IMR-90 (cell line): ENCODE measurements at regions not wholly inside any gene's neighbourhood (a gene's known extent, or its start where the extent isn't known, plus 50 kb on each side); places are given as distances from the start of the nearest gene placed in this dataset.

ENCODE experiments used
- ATAC-seq: fragments of 200-7000 bp; cut with Tn5 transposase; 2 replicates; pipeline ENCODE4 v1.9.1; 2020; ENCODE audit warnings: low read depth, mild to moderate bottlenecking, moderate library complexity
- BruUV-seq: library from RNA; stranded (reverse); fragments of 400-500 nt; replicated peaks from 2 replicates; lab custom pipeline; 2021; lab: Mats Ljungman, UMichigan
- CTCF ChIA-PET: fragments of 300-600 bp; formaldehyde crosslinking; extraction: SDS; loops from one replicate; lab custom pipeline; 2021; ENCODE audit warnings: antibody characterized with exemption; lab: Yijun Ruan, JAX
- POLR2A ChIA-PET: fragments of 300-600 bp; sonication (Branson Sonifier 250); formaldehyde crosslinking; loops from one replicate; lab custom pipeline; 2022; ENCODE audit warnings: antibody characterized with exemption; ENCODE audit not compliant: unreplicated experiment; lab: Charles Lee
- DNase-seq: peaks from one replicate; pipeline ENCODE4 v3.0.0; 2013
- H2AFZ ChIP-seq: replicated peaks from 2 replicates; pipeline ENCODE3; 2013; ENCODE audit warnings: low read length, mild to moderate bottlenecking; ENCODE audit not compliant: poor library complexity
- H2AK5ac ChIP-seq: 2 replicates; pipeline ENCODE4 v1.6.1; 2013; ENCODE audit warnings: low read depth, low read length, inconsistent platforms
- H2AK9ac ChIP-seq: replicated peaks from 2 replicates; pipeline ENCODE3; 2013; ENCODE audit warnings: mild to moderate bottlenecking, low read depth, low read length, moderate library complexity; ENCODE audit not compliant: poor library complexity
- H2BK120ac ChIP-seq: 2 replicates; pipeline ENCODE4 v1.6.1; 2013; ENCODE audit warnings: low read depth, low read length, inconsistent platforms
- H2BK15ac ChIP-seq: 3 replicates; pipeline ENCODE4 v1.6.1; 2013; ENCODE audit warnings: low read depth, low read length, inconsistent platforms
- H2BK20ac ChIP-seq: 2 replicates; pipeline ENCODE4 v1.6.1; 2013; ENCODE audit warnings: low read depth, mild to moderate bottlenecking, inconsistent platforms, low read length, moderate library complexity
- H2BK5ac ChIP-seq: 2 replicates; pipeline ENCODE4 v1.6.1; 2013; ENCODE audit warnings: mild to moderate bottlenecking, low read depth, low read length, inconsistent platforms; ENCODE audit not compliant: poor library complexity, severe bottlenecking
- H3K14ac ChIP-seq: replicated peaks from 2 replicates; pipeline ENCODE4 v1.6.1; 2013; ENCODE audit warnings: low read depth, low read length, inconsistent platforms
- H3K18ac ChIP-seq: 2 replicates; pipeline ENCODE4 v1.6.1; 2013; ENCODE audit warnings: low read depth, low read length, control low read depth
- H3K23ac ChIP-seq: 2 replicates; pipeline ENCODE4 v1.6.1; 2013; ENCODE audit warnings: low read depth, low read length, inconsistent platforms
- H3K27ac ChIP-seq: 2 replicates; pipeline ENCODE4 v1.5.1; 2013; ENCODE audit warnings: mild to moderate bottlenecking, control low read depth, low read length; ENCODE audit not compliant: insufficient read depth
- H3K27me3 ChIP-seq: 2 replicates; pipeline ENCODE4 v1.6.1; 2013; ENCODE audit warnings: low read length; ENCODE audit not compliant: control insufficient read depth, insufficient read depth
- H3K36me3 ChIP-seq: 2 replicates; pipeline ENCODE4 v1.6.1; 2013; ENCODE audit warnings: low read length, mixed read lengths; ENCODE audit not compliant: control insufficient read depth, insufficient read depth
- H3K4ac ChIP-seq: 2 replicates; pipeline ENCODE4 v1.6.1; 2013; ENCODE audit warnings: low read depth, low read length, inconsistent platforms
- H3K4me1 ChIP-seq: 2 replicates; pipeline ENCODE4 v1.6.1; 2013; ENCODE audit warnings: low read length, mixed read lengths; ENCODE audit not compliant: control insufficient read depth, insufficient read depth
- H3K4me2 ChIP-seq: 2 replicates; pipeline ENCODE4 v1.6.1; 2013; ENCODE audit warnings: low read depth, mild to moderate bottlenecking, control low read depth, low read length, moderate library complexity
- H3K4me3 ChIP-seq: 2 replicates; pipeline ENCODE4 v1.5.1; 2013; ENCODE audit warnings: low read depth, mild to moderate bottlenecking, control low read depth, low read length, moderate library complexity; ENCODE audit not compliant: insufficient read depth
- H3K56ac ChIP-seq: 2 replicates; pipeline ENCODE4 v1.6.1; 2013; ENCODE audit warnings: low read length, inconsistent platforms; ENCODE audit not compliant: insufficient read depth; ENCODE audit errors: extremely low read depth
- H3K79me1 ChIP-seq, 2 experiments: 2 replicates each; pipeline ENCODE4 v1.6.1; 2013; ENCODE audit warnings: low read length in 2 of 2, inconsistent platforms in 1 of 2, low read depth in 1 of 2
- H3K9ac ChIP-seq: 2 replicates; pipeline ENCODE4 v1.6.1; 2013; ENCODE audit warnings: low read depth, low read length, control low read depth
- H3K9me1 ChIP-seq: 2 replicates; pipeline ENCODE4 v1.6.1; 2013; ENCODE audit warnings: low read length, inconsistent platforms; ENCODE audit not compliant: insufficient read depth
- H3K9me3 ChIP-seq: 2 replicates; pipeline ENCODE4 v1.6.1; 2013; ENCODE audit warnings: low read length; ENCODE audit not compliant: control insufficient read depth, insufficient read depth
- H4K20me1 ChIP-seq: 2 replicates; pipeline ENCODE4 v1.6.1; 2013; ENCODE audit warnings: low read length, inconsistent platforms; ENCODE audit not compliant: insufficient read depth
- H4K5ac ChIP-seq: 2 replicates; pipeline ENCODE4 v1.6.1; 2013; ENCODE audit warnings: mild to moderate bottlenecking, low read depth, low read length, control low read depth
- H4K8ac ChIP-seq, 2 experiments: 2 replicates each; pipeline ENCODE4 v1.6.1; 2013; ENCODE audit warnings: low read depth in 2 of 2, low read length in 2 of 2, control low read depth in 1 of 2, inconsistent platforms in 1 of 2
- H4K91ac ChIP-seq: 2 replicates; pipeline ENCODE4 v1.6.1; 2013; ENCODE audit warnings: low read depth, low read length, inconsistent platforms; ENCODE audit not compliant: insufficient read depth
- NFE2L2 ChIP-seq: fragments of 150-350 bp; IDR thresholded peaks from 2 replicates; pipeline ENCODE4 v1.6.1; 2016; ENCODE audit warnings: low read depth, mild to moderate bottlenecking, low read length
- RAD21 ChIP-seq: IDR thresholded peaks from 2 replicates; pipeline ENCODE4 v1.6.1; 2012; ENCODE audit warnings: low read length, improper control_type of control experiment
- SMC3 ChIP-seq: fragments of 150-350 bp; IDR thresholded peaks from 2 replicates; pipeline ENCODE4 v1.6.1; 2016; ENCODE audit warnings: low read depth, mild to moderate bottlenecking, antibody characterized with exemption, low read length, moderate library complexity
- WGBS, 2 experiments: methylation state at CpG; one replicate each; pipeline versions ENCODE4 v1.1.5 to v1.1.7; 2013; ENCODE audit warnings: missing lambda C conversion rate in 2 of 2; ENCODE audit not compliant: insufficient read length in 1 of 2; ENCODE audit errors: extremely low coverage in 2 of 2; 5-methylcytosine and 5-hydroxymethylcytosine counted together
- dilution Hi-C: fragments of 300-500 bp; cut with HindIII; formaldehyde crosslinking; loops from one replicate; pipeline ENCODE4 v1.14.3; 2018; ENCODE audit warnings: low sequenced_read_pairs; ENCODE audit not compliant: unreplicated experiment
- in situ Hi-C: fragments of 300-500 bp; cut with MboI; formaldehyde crosslinking; loops from 3 replicates; pipeline ENCODE4 v1.14.3; 2019; ENCODE audit warnings: low sequenced_read_pairs, inconsistent platforms, mixed read lengths
- intact Hi-C: fragments of 100-400 bp; cut with micrococcal nuclease; formaldehyde crosslinking; loops from 2 replicates; pipeline ENCODE4 v1.10.0; 2022

DNA sequence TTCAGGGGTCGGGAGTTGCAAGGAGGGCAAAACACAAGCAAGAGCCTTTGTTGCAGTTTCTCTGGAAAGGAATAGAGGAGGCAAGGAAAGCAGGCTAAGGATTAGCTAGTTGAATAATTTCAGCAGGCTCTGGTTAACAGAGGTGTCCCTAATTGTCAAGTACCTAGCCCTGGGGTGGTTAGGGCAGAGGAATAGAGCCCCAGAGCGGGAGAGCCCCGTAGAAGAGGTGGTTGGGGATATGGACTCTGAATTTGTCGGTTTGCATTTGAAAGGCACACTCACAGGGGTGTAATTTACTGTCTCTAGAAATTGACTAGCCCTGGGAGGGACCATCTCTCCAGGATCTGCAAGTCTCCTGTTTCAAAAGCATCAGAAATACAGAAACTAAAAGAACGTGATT is 1030.2 kb downstream of the TMEM182 start:
- Histone ChIP-seq H3K14ac (no peak overlapping the region), H2AFZ (no peak overlapping the region), H4K20me1 (no peaks in the 10 kb centered on the region), H3K4me2 (no peak overlapping the region), H3K4me3 (no peak overlapping the region), H3K4me1 (no peaks in the 10 kb centered on the region), H3K27me3 (no peaks in the 10 kb centered on the region), H2BK5ac (no peak overlapping the region), H4K5ac (no peak overlapping the region), H4K8ac (no peak overlapping the region), H4K91ac (no peak overlapping the region), H3K9ac (no peak overlapping the region), H3K79me1 (no peaks in the 10 kb centered on the region), H3K36me3 (no peaks in the 10 kb centered on the region), H3K18ac (no peak overlapping the region), H2BK20ac (no peak overlapping the region), H3K9me1 (no peaks in the 10 kb centered on the region), H2AK5ac (no peak overlapping the region), H3K4ac (no peak overlapping the region), H3K23ac (no peak overlapping the region), H2AK9ac (no peak overlapping the region), H2BK120ac (no peak overlapping the region), H3K56ac (no peak overlapping the region), H3K9me3 (peaks cover 10% of the 10 kb centered on the region; the same call in 1 of the 2 replicates), H2BK15ac (no peak overlapping the region), H3K27ac (no peak overlapping the region)
- TF ChIP-seq SMC3: no peak
- TF ChIP-seq RAD21: no peak
- TF ChIP-seq NFE2L2: no peak
- ChIA-PET CTCF (no interaction called here), POLR2A (no interaction called here)
- no peak for ATAC-seq
- BruUV-seq: no TSS peak
- intact Hi-C loops: no loop called here
- dilution Hi-C loops: no loop called here
- no CpG with 5 or more reads among the region's 5 CpGs for WGBS, 2 experiments
- in situ Hi-C loops: no loop called here
- no peak for DNase-seq
